Esophagus muscularis mucosa (tissue), 4 donors: ENCODE measurements at regions not wholly inside any gene's neighbourhood (a gene's known extent, or its start where the extent isn't known, plus 50 kb on each side); places are given as distances from the start of the nearest gene placed in this dataset.

ENCODE experiments used
- DNase-seq: peaks from one replicate; pipeline ENCODE4 v3.0.0-alpha.2; 2017; ENCODE audit errors: extremely low spot score
- H3K27ac ChIP-seq, 4 donors: fragments of 200-600 bp; sonication (generic); replicated peaks in 1 of 4; 1 replicate in 3 of 4; 2 replicates in 1 of 4; pipeline ENCODE4 v1.5.1; 2016 to 2019; ENCODE audit warnings: mild to moderate bottlenecking in 1 of 4
- H3K27me3 ChIP-seq, 4 donors: fragments of 200-600 bp; sonication (generic); one replicate each; pipeline versions ENCODE4 v1.5.1 to v1.6.0; 2016 to 2019
- H3K36me3 ChIP-seq, 4 donors: fragments of 200-600 bp; sonication (generic); one replicate each; pipeline ENCODE4 v1.5.1; 2016 to 2019
- H3K4me1 ChIP-seq, 4 donors: fragments of 200-600 bp; sonication (generic); one replicate each; pipeline ENCODE4 v1.5.1; 2016 to 2019
- H3K4me3 ChIP-seq, 4 donors: fragments of 200-600 bp; sonication (generic); 1 replicate in 2 of 4; 2 replicates in 2 of 4; pipeline ENCODE4 v1.5.1; 2016 to 2019; ENCODE audit warnings: mild to moderate bottlenecking in 4 of 4, moderate library complexity in 1 of 4
- H3K9me3 ChIP-seq, 4 donors: fragments of 200-600 bp; sonication (generic); 1 replicate in 3 of 4; 2 replicates in 1 of 4; pipeline ENCODE4 v1.5.1; 2016 to 2019
- CTCF ChIP-seq, 3 experiments: fragments of 200-600 bp in 2 of 3; fragments of 450-650 bp in 1 of 3; sonication (generic) in 2 of 3; IDR thresholded peaks; one replicate each; pipeline ENCODE4 v1.5.1; 2017 to 2019; ENCODE audit warnings: antibody characterized with exemption in 3 of 3, mild to moderate bottlenecking in 2 of 3, moderate library complexity in 1 of 3
- EP300 ChIP-seq: sonication (generic); formaldehyde crosslinking; IDR thresholded peaks from one replicate; pipeline ENCODE4 v1.6.1; 2017; ENCODE audit warnings: antibody characterized with exemption
- POLR2A ChIP-seq: fragments of 450-650 bp; IDR thresholded peaks from one replicate; pipeline ENCODE4 v1.6.1; 2017; ENCODE audit warnings: antibody characterized with exemption, moderate library complexity, mild to moderate bottlenecking, low read depth
- POLR2AphosphoS5 ChIP-seq, 2 donors: sonication (generic); formaldehyde crosslinking; IDR thresholded peaks; one replicate each; pipeline ENCODE4 v1.6.1; 2017; ENCODE audit warnings: antibody characterized with exemption in 2 of 2
- WGBS: methylation state at CpG from one replicate; pipeline ENCODE4 v1.1.5; 2018; 5-methylcytosine and 5-hydroxymethylcytosine counted together
- intact Hi-C: fragments of 100-400 bp; cut with DNase I; formaldehyde crosslinking; loops from one replicate; pipeline ENCODE4 v1.15.1; 2023

- Histone ChIP-seq H3K9me3 (no peaks in the 10 kb centered on the region), H3K4me1 (peaks cover 0 to 4% (median 0%) of the 10 kb centered on the region in 4 donors), H3K27ac (no peak overlapping the region), H3K36me3 (no peaks in the 10 kb centered on the region), H3K27me3 (no peaks in the 10 kb centered on the region), H3K4me3 (no peak overlapping the region)
- no peak for DNase-seq
- TF ChIP-seq POLR2AphosphoS5 (IDR thresholded peaks at IDR 0.05) (no peak), EP300 (no peak), POLR2A (no peak), CTCF (IDR thresholded peaks at IDR 0.05) (no peak)
- 91% methylated on average over 1 of the region's 1 CpG for WGBS
- intact Hi-C loops, result no loop called here
Observed at GRCh38 chr12:19958389-19958788, 409.9 kb upstream of the PDE3A start.

GRCh38 chr12:19959353-19959752, 409.0 kb upstream of the PDE3A start:
- Histone ChIP-seq H3K27ac (no peak overlapping the region), H3K4me1 (peaks cover 2 to 8% (median 6%) of the 10 kb centered on the region in 4 donors), H3K27me3 (no peaks in the 10 kb centered on the region), H3K9me3 (no peaks in the 10 kb centered on the region), H3K36me3 (no peaks in the 10 kb centered on the region), H3K4me3 (no peak overlapping the region)
- DNase-seq, result no peak
- 17% methylated on average over 1 of the region's 1 CpG for WGBS
- intact Hi-C loops, result no loop called here
- no peak for TF ChIP-seq EP300
- no peak for TF ChIP-seq POLR2A
- TF ChIP-seq POLR2AphosphoS5 (IDR thresholded peaks at IDR 0.05), result no peak
- no peak for TF ChIP-seq CTCF (IDR thresholded peaks at IDR 0.05)

- no peak for DNase-seq
- TF ChIP-seq POLR2A, result no peak
- no peak for TF ChIP-seq EP300
- TF ChIP-seq CTCF (IDR thresholded peaks at IDR 0.05), result no peak
- TF ChIP-seq POLR2AphosphoS5 (IDR thresholded peaks at IDR 0.05), result no peak
- H3K36me3 ChIP-seq, result no peaks in the 10 kb centered on the region
- no peak overlapping the region for H3K27ac ChIP-seq
- WGBS, result 95% methylated on average over 4 of the region's 4 CpGs
- peaks cover 6 to 15% (median 10%) of the 10 kb centered on the region in 4 donors for H3K4me1 ChIP-seq
- intact Hi-C loops, result no loop called here
- H3K4me3 ChIP-seq, result no peak overlapping the region
- no peaks in the 10 kb centered on the region for H3K27me3 ChIP-seq
- no peaks in the 10 kb centered on the region for H3K9me3 ChIP-seq
Observed at GRCh38 chr12:19960527-19960926, 407.8 kb upstream of the PDE3A start.

- no peak for TF ChIP-seq EP300
- no peaks in the 10 kb centered on the region for H3K36me3 ChIP-seq
- 78% methylated on average over 5 of the region's 5 CpGs for WGBS
Observed at GRCh38 chr12:19962192-19962591, 406.1 kb upstream of the PDE3A start.

GRCh38 chr12:19963972-19964371, 404.4 kb upstream of the PDE3A start:
- 88% methylated on average over 3 of the region's 3 CpGs for WGBS
- TF ChIP-seq POLR2A (no peak), EP300 (no peak), POLR2AphosphoS5 (IDR thresholded peaks at IDR 0.05) (no peak), CTCF (IDR thresholded peaks at IDR 0.05) (no peak)
- Histone ChIP-seq H3K9me3 (no peaks in the 10 kb centered on the region), H3K27ac (no peak overlapping the region), H3K4me3 (no peak overlapping the region), H3K4me1 (peaks cover 12 to 30% (median 23%) of the 10 kb centered on the region in 4 donors), H3K27me3 (no peaks in the 10 kb centered on the region), H3K36me3 (no peaks in the 10 kb centered on the region)
- intact Hi-C loops, result no loop called here
- no peak for DNase-seq

More at GRCh38 chr12:19962192-19962591, 406.1 kb upstream of the PDE3A start:
- Histone ChIP-seq H3K27me3 (no peaks in the 10 kb centered on the region), H3K27ac (no peak overlapping the region), H3K4me3 (no peak overlapping the region), H3K4me1 (peaks cover 9 to 20% (median 13%) of the 10 kb centered on the region in 4 donors), H3K9me3 (no peaks in the 10 kb centered on the region)
- intact Hi-C loops, result no loop called here
- no peak for DNase-seq
